Effector memory CD8-positive, alpha-beta T cell (primary cell): ENCODE measurements at regions not wholly inside any gene's neighbourhood (a gene's known extent, or its start where the extent isn't known, plus 50 kb on each side); places are given as distances from the start of the nearest gene placed in this dataset.
"Not testable (repeated sequence)": the region's sequence is repeated elsewhere in the genome, so short reads cannot be mapped to it uniquely, and the experiment has no call there.

ENCODE experiments used
- ATAC-seq: fragments of 150-1000 bp; cut with Tn5 transposase; replicated peaks from 2 replicates; pipeline ENCODE4 v1.10.0; 2021; ENCODE audit warnings: mild to moderate bottlenecking, moderate library complexity
- DNase-seq, 3 experiments: peaks; one replicate each; pipeline ENCODE4 v3.0.0; 2021
- H3K27ac Mint-ChIP-seq, 2 donors: one replicate each; pipeline ENCODE4 v1.8.0; 2022; ENCODE audit warnings: mild to moderate bottlenecking in 2 of 2, mixed read lengths in 2 of 2, moderate library complexity in 2 of 2
- H3K27me3 Mint-ChIP-seq, 2 donors: one replicate each; pipeline ENCODE4 v1.8.0; 2022; ENCODE audit warnings: mixed read lengths in 2 of 2
- H3K36me3 Mint-ChIP-seq: one replicate; pipeline ENCODE4 v1.8.0; 2022; ENCODE audit warnings: mild to moderate bottlenecking, moderate library complexity, mixed read lengths; ENCODE audit not compliant: insufficient read depth
- H3K4me1 Mint-ChIP-seq, 2 donors: one replicate each; pipeline ENCODE4 v1.8.0; 2022; ENCODE audit warnings: low read depth in 2 of 2, mixed read lengths in 2 of 2
- H3K4me3 Mint-ChIP-seq, 2 donors: one replicate each; pipeline ENCODE4 v1.8.0; 2022; ENCODE audit warnings: mild to moderate bottlenecking in 2 of 2, mixed read lengths in 2 of 2, moderate library complexity in 2 of 2
- H3K9me3 Mint-ChIP-seq, 2 donors: one replicate each; pipeline ENCODE4 v1.8.0; 2022; ENCODE audit warnings: mixed read lengths in 2 of 2

GRCh38 chr1:146393154-146393553 lies 164.3 kb upstream of the NOTCH2NLA start:
- ATAC-seq, DNase-seq, H3K4me3 Mint-ChIP-seq, H3K27ac Mint-ChIP-seq, H3K9me3 Mint-ChIP-seq, H3K27me3 Mint-ChIP-seq, H3K4me1 Mint-ChIP-seq, H3K36me3 Mint-ChIP-seq: not testable (repeated sequence)

GRCh38 chr1:146389178-146389577 lies 160.4 kb upstream of the NOTCH2NLA start:
- ATAC-seq, H3K4me1 Mint-ChIP-seq, H3K27me3 Mint-ChIP-seq, H3K27ac Mint-ChIP-seq, DNase-seq, H3K4me3 Mint-ChIP-seq, H3K36me3 Mint-ChIP-seq, H3K9me3 Mint-ChIP-seq: not testable (repeated sequence)

- H3K4me3 Mint-ChIP-seq = peak overlapping the region; percentile 88 to 89
- H3K36me3 Mint-ChIP-seq, H3K9me3 Mint-ChIP-seq, H3K4me1 Mint-ChIP-seq, H3K27me3 Mint-ChIP-seq, ATAC-seq, DNase-seq: not testable (repeated sequence)
- H3K27ac Mint-ChIP-seq = peak overlapping the region; percentile 100
These were observed 159.1 kb upstream of the NOTCH2NLA start for GRCh38 chr1:146387750-146388469.

- DNase-seq = peak; percentile 38 to 76 (median 48)
- not testable (repeated sequence) for H3K4me1 Mint-ChIP-seq, H3K9me3 Mint-ChIP-seq
These were observed 158.3 kb upstream of the NOTCH2NLA start for GRCh38 chr1:146386851-146387749.

GRCh38 chr1:146381196-146381595 lies 152.4 kb upstream of the NOTCH2NLA start:
- not testable (repeated sequence) for DNase-seq, H3K27ac Mint-ChIP-seq, H3K27me3 Mint-ChIP-seq, H3K9me3 Mint-ChIP-seq, H3K4me3 Mint-ChIP-seq, ATAC-seq
- Mint-ChIP-seq H3K4me1 (peaks cover 12 to 15% of the 10 kb centered on the region in 2 donors), H3K36me3 (peaks cover 28% of the 10 kb centered on the region)

More at GRCh38 chr1:146386851-146387749, 158.3 kb upstream of the NOTCH2NLA start:
- H3K36me3 Mint-ChIP-seq, H3K27me3 Mint-ChIP-seq: not testable (repeated sequence)
- H3K4me3 Mint-ChIP-seq = peak overlapping the region; percentile 88 to 89
- ATAC-seq = peak; percentile 88
- peak overlapping the region; percentile 100 for H3K27ac Mint-ChIP-seq

- DNase-seq (peak; percentile 74 to 79 (median 79)), ATAC-seq (peak; percentile 84)
- H3K4me3 Mint-ChIP-seq = peak overlapping the region; percentile 91 to 93
- peak overlapping the region; percentile 100 for H3K27ac Mint-ChIP-seq
- not testable (repeated sequence) for H3K27me3 Mint-ChIP-seq, H3K9me3 Mint-ChIP-seq
- H3K4me1 Mint-ChIP-seq = peaks cover 12 to 15% of the 10 kb centered on the region in 2 donors
- H3K36me3 Mint-ChIP-seq = peaks cover 30% of the 10 kb centered on the region
These were observed 148.1 kb upstream of the NOTCH2NLA start for GRCh38 chr1:146376708-146377496.

- not testable (repeated sequence) for H3K9me3 Mint-ChIP-seq, H3K27me3 Mint-ChIP-seq
- H3K4me1 Mint-ChIP-seq = peaks cover 12 to 15% of the 10 kb centered on the region in 2 donors
- peak; percentile 71 to 79 (median 71) for DNase-seq
- peak; percentile 58 for ATAC-seq
- peaks cover 30% of the 10 kb centered on the region for H3K36me3 Mint-ChIP-seq
- peak overlapping the region; percentile 100 for H3K27ac Mint-ChIP-seq
- H3K4me3 Mint-ChIP-seq = peak overlapping the region; percentile 91 to 93
These were observed 147.5 kb upstream of the NOTCH2NLA start for GRCh38 chr1:146376309-146376707.

- not testable (repeated sequence) for H3K27me3 Mint-ChIP-seq, H3K9me3 Mint-ChIP-seq, DNase-seq, ATAC-seq
- Mint-ChIP-seq H3K4me1 (peaks cover 12 to 15% of the 10 kb centered on the region in 2 donors), H3K27ac (peak overlapping the region in 1 of 2 donors; percentile 22), H3K4me3 (peak overlapping the region in 1 of 2 donors; percentile 1), H3K36me3 (peaks cover 31% of the 10 kb centered on the region)
These were observed 146.3 kb upstream of the NOTCH2NLA start for GRCh38 chr1:146375108-146375507.

GRCh38 chr1:146369940-146370339 lies 141.1 kb upstream of the NOTCH2NLA start:
- ATAC-seq, H3K9me3 Mint-ChIP-seq, H3K4me1 Mint-ChIP-seq, H3K27me3 Mint-ChIP-seq, H3K36me3 Mint-ChIP-seq: not testable (repeated sequence)
- peak; percentile 37 to 45 (median 42) for DNase-seq
- Mint-ChIP-seq H3K4me3 (peak overlapping the region; percentile 78 to 82), H3K27ac (peak overlapping the region; percentile 94 to 96)

- Mint-ChIP-seq H3K27ac (peak overlapping the region; percentile 27 to 55), H3K4me3 (peak overlapping the region; percentile 4 to 25)
- not testable (repeated sequence) for DNase-seq, H3K4me1 Mint-ChIP-seq, H3K9me3 Mint-ChIP-seq, H3K27me3 Mint-ChIP-seq, H3K36me3 Mint-ChIP-seq, ATAC-seq
These were observed 126.6 kb upstream of the NOTCH2NLA start for GRCh38 chr1:146355373-146355772.

GRCh38 chr1:146326863-146327262 lies 98.0 kb upstream of the NOTCH2NLA start:
- not testable (repeated sequence) for H3K36me3 Mint-ChIP-seq, H3K4me3 Mint-ChIP-seq, H3K9me3 Mint-ChIP-seq, H3K27ac Mint-ChIP-seq, H3K4me1 Mint-ChIP-seq, ATAC-seq, H3K27me3 Mint-ChIP-seq, DNase-seq

- DNase-seq, ATAC-seq, H3K4me1 Mint-ChIP-seq, H3K27me3 Mint-ChIP-seq, H3K27ac Mint-ChIP-seq, H3K4me3 Mint-ChIP-seq, H3K9me3 Mint-ChIP-seq, H3K36me3 Mint-ChIP-seq: not testable (repeated sequence)
These were observed 95.6 kb upstream of the NOTCH2NLA start for GRCh38 chr1:146324463-146324862.

GRCh38 chr1:146323302-146323701 lies 94.5 kb upstream of the NOTCH2NLA start:
- not testable (repeated sequence) for H3K9me3 Mint-ChIP-seq, H3K27me3 Mint-ChIP-seq, H3K27ac Mint-ChIP-seq, DNase-seq, H3K4me1 Mint-ChIP-seq, H3K36me3 Mint-ChIP-seq, ATAC-seq, H3K4me3 Mint-ChIP-seq
